Activated naive CD8-positive, alpha-beta T cell treated with anti-CD3 and anti-CD28 coated beads, Interleukin-2, amount 10 ng/mL, durations not matched to agents 7 days and 5 days (primary cell): ENCODE measurements at regions not wholly inside any gene's neighbourhood (a gene's known extent, or its start where the extent isn't known, plus 50 kb on each side); places are given as distances from the start of the nearest gene placed in this dataset.

Source experiments
- ATAC-seq: fragments of 150-1000 bp; cut with Tn5 transposase; one replicate; pipeline ENCODE4 v1.10.0; 2021; ENCODE audit warnings: low read depth, moderate library complexity
- POLR2A ChIA-PET: fragments of 350-600 bp; sonication (Branson Sonifier 250); formaldehyde crosslinking; loops from one replicate; lab custom pipeline; 2021; ENCODE audit warnings: antibody characterized with exemption; lab: Charles Lee
- DNase-seq: peaks from one replicate; pipeline ENCODE4 v3.0.0; 2021
- H3K27ac Mint-ChIP-seq: one replicate; pipeline ENCODE4 v1.8.0; 2022; ENCODE audit warnings: mild to moderate bottlenecking, mixed read lengths
- H3K27me3 Mint-ChIP-seq: one replicate; pipeline ENCODE4 v1.8.0; 2022; ENCODE audit warnings: mild to moderate bottlenecking, moderate library complexity, mixed read lengths
- H3K36me3 Mint-ChIP-seq: one replicate; pipeline ENCODE4 v1.8.0; 2021; ENCODE audit warnings: mild to moderate bottlenecking, mixed read lengths
- H3K4me1 Mint-ChIP-seq: one replicate; pipeline ENCODE4 v1.8.0; 2021; ENCODE audit warnings: mixed read lengths
- H3K4me3 Mint-ChIP-seq: one replicate; pipeline ENCODE4 v1.8.0; 2022; ENCODE audit warnings: mild to moderate bottlenecking, moderate library complexity, mixed read lengths
- H3K9me3 Mint-ChIP-seq: one replicate; pipeline ENCODE4 v1.8.0; 2021; ENCODE audit warnings: mixed read lengths

DNA sequence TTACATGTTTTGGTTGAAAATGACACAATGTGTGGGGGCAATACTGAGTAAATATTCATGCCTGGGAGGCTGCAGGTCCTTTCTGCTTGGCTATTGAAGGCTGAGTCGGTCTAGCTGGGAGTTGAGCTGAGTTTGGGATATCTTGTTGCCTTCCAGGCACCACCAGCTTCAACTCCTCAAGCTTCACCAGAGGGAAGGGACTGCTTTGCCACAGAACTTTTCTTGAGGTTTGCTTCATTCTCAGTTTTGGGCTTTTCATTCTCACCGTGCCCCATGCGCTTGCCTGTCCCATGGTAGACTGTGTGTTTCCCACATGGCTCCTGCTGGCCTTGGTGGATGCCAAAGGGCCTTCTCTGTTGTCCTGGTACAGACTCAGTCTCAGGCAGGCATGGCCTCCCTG, 198.2 kb upstream of the SOX1 start:
- DNase-seq, result no peak
- Mint-ChIP-seq H3K27me3 (peaks cover 2% of the 10 kb centered on the region), H3K4me1 (no peaks in the 10 kb centered on the region), H3K36me3 (no peaks in the 10 kb centered on the region), H3K27ac (no peak overlapping the region), H3K9me3 (peaks cover 2% of the 10 kb centered on the region), H3K4me3 (no peak overlapping the region)
- ATAC-seq, result no peak
- POLR2A ChIA-PET, result no interaction called here

DNA sequence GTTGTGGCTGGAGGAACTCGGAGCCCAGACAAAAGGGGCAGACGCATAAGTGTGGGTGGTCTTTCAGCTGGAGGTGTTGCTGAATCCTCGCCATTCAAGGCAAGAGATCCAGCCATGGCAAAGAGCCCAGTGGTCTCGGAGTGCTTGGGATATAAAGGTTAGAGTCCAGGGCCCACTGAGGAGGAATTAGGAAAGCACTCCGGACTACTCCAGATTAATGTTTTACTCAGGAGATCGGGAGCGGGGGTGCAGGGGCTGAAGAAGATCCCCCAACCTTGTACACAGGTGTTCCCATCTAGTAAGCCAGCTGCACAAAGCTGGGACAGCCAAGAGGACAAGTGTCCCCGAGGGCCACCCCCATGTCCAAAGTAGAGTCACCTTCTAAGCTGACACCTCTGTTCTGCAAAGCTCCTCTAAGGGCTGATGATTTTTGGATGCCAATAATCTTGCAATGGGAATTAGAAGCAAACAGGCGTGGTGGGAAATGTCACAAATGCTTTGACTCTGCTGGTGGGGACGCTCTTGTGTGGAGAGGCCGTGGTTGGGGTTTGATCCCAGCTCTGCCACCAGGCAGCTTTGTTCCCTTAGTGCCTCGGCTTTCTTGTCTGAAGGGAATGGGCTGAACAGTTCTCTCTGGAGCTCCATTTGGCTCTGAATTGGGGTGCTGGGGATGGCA, 194.3 kb upstream of the SOX1 start:
- H3K4me3 Mint-ChIP-seq, result no peak overlapping the region
- peaks cover 2% of the 10 kb centered on the region for H3K27me3 Mint-ChIP-seq
- POLR2A ChIA-PET, result no interaction called here
- H3K4me1 Mint-ChIP-seq, result no peaks in the 10 kb centered on the region
- H3K36me3 Mint-ChIP-seq, result no peaks in the 10 kb centered on the region
- H3K27ac Mint-ChIP-seq, result no peak overlapping the region
- ATAC-seq (no peak), DNase-seq (no peak)
- H3K9me3 Mint-ChIP-seq, result peaks cover 2% of the 10 kb centered on the region

DNA sequence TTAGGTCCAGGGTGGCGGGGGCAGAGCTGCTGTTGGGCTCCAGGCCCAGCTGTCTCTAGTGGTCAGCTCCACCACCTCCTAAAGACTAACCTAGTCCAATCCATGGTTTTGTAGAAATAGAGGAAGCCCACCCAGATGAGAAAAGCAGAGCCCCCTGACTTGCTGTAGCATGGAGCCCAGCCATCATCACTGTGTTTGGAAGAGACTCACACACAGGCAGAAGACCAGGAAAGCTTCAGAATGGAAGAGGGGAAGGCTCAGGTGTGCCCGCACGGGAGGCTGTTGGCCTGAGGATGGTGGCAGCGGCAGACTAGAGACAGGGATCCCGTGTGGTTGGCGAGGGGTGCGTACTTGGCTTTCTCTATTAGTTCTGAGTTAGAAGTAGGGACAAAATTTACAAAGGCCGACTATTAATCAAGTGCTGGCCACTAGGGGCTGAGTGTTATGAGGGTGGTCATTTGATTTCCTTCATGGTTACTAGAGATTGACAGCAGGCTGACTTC, 193.2 kb upstream of the SOX1 start:
- POLR2A ChIA-PET, result no interaction called here
- Mint-ChIP-seq H3K9me3 (no peaks in the 10 kb centered on the region), H3K27me3 (peaks cover 2% of the 10 kb centered on the region), H3K4me3 (no peak overlapping the region), H3K36me3 (no peaks in the 10 kb centered on the region), H3K4me1 (no peaks in the 10 kb centered on the region), H3K27ac (no peak overlapping the region)
- ATAC-seq, result no peak
- no peak for DNase-seq

DNA sequence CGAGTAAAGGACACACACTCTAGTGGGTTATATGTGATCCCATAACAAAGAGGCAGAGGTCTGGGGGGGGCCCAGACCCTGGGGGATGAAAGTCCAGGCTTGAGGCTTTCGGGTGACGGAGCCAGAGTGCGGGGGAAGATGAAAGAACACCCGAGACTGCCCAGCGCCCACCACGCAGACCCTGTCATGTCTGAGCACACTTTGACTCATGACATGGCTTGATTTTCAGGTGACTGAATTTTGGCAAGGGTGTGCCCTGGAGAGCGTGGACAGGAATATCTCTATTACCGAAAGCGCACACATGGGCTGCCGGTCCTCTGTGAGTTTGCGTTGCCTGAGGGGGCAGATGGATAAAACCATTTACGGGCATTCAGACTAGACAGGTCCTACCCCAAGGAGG, 192.0 kb upstream of the SOX1 start:
- Mint-ChIP-seq H3K4me1 (no peaks in the 10 kb centered on the region), H3K27me3 (peaks cover 2% of the 10 kb centered on the region), H3K4me3 (no peak overlapping the region), H3K27ac (no peak overlapping the region), H3K9me3 (no peaks in the 10 kb centered on the region), H3K36me3 (no peaks in the 10 kb centered on the region)
- ATAC-seq (no peak), DNase-seq (no peak)
- POLR2A ChIA-PET, result no interaction called here

DNA sequence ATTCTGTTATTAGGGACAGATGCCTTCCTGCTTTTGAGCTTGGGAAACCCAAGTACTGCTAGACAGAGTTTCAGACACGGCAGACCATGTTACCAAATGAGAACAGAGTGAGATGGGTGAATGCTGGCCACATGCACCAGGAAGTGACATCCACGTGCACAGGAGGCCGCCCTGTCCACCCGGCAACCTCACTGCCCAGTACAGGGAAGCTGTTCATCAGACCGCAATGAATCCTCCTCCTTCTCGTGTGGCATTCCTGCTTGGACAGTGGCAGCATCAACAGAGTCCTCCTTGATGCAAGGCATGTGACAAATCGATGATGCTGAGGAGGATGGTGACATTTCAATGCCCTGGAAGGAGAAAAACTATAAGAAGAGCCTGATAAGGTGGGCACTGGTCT, 191.0 kb upstream of the SOX1 start:
- no peak overlapping the region for H3K4me3 Mint-ChIP-seq
- no peak for DNase-seq
- no peaks in the 10 kb centered on the region for H3K9me3 Mint-ChIP-seq
- H3K27me3 Mint-ChIP-seq, result peaks cover 2% of the 10 kb centered on the region
- no peaks in the 10 kb centered on the region for H3K4me1 Mint-ChIP-seq
- no peak overlapping the region for H3K27ac Mint-ChIP-seq
- H3K36me3 Mint-ChIP-seq, result no peaks in the 10 kb centered on the region
- no peak for ATAC-seq
- POLR2A ChIA-PET, result no interaction called here

DNA sequence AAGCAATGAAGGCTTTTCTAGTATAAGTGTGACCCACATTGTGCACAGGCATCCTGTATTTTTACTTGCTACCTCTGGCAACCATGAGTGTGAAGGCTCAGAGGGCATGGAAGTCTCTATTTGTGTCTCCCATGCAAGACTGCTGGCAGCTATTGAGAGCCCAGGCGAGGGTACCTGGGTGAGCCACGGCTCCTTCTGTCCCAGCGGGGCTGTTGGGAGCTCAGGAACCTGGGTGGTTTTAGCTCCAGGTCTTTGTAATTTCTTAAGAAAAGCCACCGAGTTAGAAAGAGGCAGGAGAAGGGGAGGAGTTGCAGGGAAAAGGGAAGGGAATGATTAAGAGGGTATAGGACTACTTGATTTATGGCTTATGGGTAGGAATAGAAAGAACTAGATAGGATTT, 190.4 kb upstream of the SOX1 start:
- DNase-seq, result no peak
- H3K36me3 Mint-ChIP-seq, result no peaks in the 10 kb centered on the region
- H3K27me3 Mint-ChIP-seq, result peaks cover 2% of the 10 kb centered on the region
- H3K9me3 Mint-ChIP-seq, result no peaks in the 10 kb centered on the region
- POLR2A ChIA-PET, result no interaction called here
- no peak overlapping the region for H3K27ac Mint-ChIP-seq
- H3K4me1 Mint-ChIP-seq, result no peaks in the 10 kb centered on the region
- no peak for ATAC-seq
- H3K4me3 Mint-ChIP-seq, result no peak overlapping the region

DNA sequence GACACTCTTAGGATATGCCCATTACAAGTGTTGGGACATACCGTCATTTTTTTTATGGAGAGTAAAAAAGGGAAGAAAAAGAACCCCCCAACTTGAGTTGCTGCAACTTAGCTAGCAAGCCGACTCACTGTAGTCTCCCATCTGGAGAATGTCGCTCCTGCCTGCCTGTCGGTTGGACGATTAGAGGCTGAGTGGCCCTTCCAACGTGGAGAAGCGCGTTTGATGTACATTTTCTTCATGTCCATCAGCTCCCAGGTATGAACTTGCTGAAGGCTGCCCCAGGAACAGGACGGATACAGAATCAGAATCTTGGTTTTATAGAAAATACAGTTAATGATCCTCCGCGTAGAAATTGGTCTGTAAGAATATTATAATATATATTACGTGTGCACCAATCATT, 189.0 kb upstream of the SOX1 start:
- no peaks in the 10 kb centered on the region for H3K27me3 Mint-ChIP-seq
- peaks cover 1% of the 10 kb centered on the region for H3K9me3 Mint-ChIP-seq
- H3K27ac Mint-ChIP-seq, result no peak overlapping the region
- no peaks in the 10 kb centered on the region for H3K36me3 Mint-ChIP-seq
- no peak overlapping the region for H3K4me3 Mint-ChIP-seq
- DNase-seq, result no peak
- POLR2A ChIA-PET, result no interaction called here
- H3K4me1 Mint-ChIP-seq, result no peaks in the 10 kb centered on the region
- ATAC-seq, result no peak

DNA sequence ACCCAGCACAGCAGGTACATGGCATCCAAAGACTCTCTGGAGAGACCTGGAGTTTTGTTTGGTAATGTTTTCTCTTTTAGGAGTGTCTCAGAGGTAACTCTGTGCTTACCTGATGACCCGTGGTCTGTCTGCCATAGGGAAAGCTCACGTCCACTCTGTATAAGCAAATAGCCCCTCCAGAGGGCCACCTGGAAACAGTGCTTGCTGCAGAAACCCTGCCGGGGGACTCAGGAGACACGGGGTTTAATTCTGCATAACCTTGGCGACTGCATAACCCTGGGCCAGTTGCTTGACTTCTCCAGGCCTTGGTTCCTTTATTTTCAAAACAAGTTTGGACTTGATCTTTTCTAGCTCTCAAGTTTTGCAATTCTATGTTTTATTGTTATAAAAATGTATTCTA, 187.2 kb upstream of the SOX1 start:
- H3K27ac Mint-ChIP-seq, result no peak overlapping the region
- H3K4me3 Mint-ChIP-seq, result no peak overlapping the region
- no peaks in the 10 kb centered on the region for H3K36me3 Mint-ChIP-seq
- ATAC-seq (no peak), DNase-seq (no peak)
- POLR2A ChIA-PET, result no interaction called here
- no peaks in the 10 kb centered on the region for H3K27me3 Mint-ChIP-seq
- peaks cover 2% of the 10 kb centered on the region for H3K9me3 Mint-ChIP-seq
- H3K4me1 Mint-ChIP-seq, result no peaks in the 10 kb centered on the region

DNA sequence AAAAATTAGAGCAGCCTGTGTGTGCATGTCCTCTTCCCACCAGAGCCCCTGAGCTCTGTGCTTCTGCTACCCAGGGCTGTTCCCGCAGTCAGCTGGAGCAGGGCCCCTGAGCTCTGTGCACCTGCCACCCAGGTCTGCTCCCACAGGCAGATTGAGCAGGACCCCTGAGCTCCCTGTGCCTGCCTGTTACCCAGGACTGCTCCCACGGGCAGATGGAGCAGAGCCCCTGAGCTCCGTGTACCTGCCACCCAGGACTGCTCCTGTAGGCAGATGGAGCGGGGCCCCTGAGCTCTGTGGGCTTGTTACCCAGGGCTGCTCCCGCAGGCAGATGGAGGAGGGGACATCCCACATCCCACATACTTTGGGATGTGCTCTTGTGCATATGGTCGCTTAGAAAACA, 186.8 kb upstream of the SOX1 start:
- POLR2A ChIA-PET, result no interaction called here
- Mint-ChIP-seq H3K4me3 (no peak overlapping the region), H3K9me3 (peaks cover 3% of the 10 kb centered on the region), H3K27ac (no peak overlapping the region), H3K4me1 (no peaks in the 10 kb centered on the region), H3K27me3 (no peaks in the 10 kb centered on the region), H3K36me3 (no peaks in the 10 kb centered on the region)
- DNase-seq (no peak), ATAC-seq (no peak)

DNA sequence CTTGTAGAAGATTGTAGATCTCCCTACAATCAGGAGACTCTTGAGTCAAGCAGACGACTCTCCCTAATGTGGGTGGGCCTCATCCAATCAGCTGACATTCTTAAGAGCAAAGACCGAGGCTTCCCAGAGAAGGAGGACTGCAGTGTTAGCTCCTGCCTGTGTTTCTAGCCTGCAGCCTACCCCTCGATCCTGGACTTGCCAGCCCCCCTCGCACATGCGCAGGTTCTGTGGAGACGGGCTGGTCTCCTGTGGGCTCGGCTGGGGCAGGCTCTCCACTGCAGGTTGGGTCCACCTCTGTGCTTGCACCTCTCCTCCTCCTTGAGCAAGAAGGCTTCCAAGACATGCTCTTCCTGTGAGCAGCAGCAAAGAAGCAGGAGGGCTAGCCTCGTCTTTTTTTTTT, 185.2 kb upstream of the SOX1 start:
- ATAC-seq, result no peak
- no peak for DNase-seq
- Mint-ChIP-seq H3K4me3 (no peak overlapping the region), H3K27ac (no peak overlapping the region), H3K27me3 (no peaks in the 10 kb centered on the region), H3K9me3 (peaks cover 4% of the 10 kb centered on the region), H3K4me1 (no peaks in the 10 kb centered on the region), H3K36me3 (no peaks in the 10 kb centered on the region)
- POLR2A ChIA-PET, result no interaction called here

DNA sequence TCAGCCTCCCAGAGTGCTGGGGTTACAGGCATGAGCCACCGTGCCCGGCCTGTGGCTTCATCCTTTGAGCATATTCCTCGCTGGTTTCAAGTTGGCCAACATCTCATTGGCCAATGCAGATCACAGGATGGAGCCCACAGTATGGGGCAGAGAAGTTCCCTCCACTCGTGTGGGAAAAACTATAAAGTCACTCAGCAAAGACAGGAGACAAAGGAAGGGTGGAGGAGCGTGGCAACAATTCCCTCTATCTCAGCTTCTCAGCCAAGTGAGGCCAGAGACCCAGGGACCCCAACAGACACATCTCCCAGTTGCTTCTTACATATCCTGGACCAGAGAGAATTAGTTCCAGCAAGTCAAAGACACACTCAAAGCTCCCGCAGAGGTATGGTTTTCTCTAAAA, 184.6 kb upstream of the SOX1 start:
- Mint-ChIP-seq H3K27ac (no peak overlapping the region), H3K4me1 (no peaks in the 10 kb centered on the region), H3K27me3 (no peaks in the 10 kb centered on the region), H3K36me3 (no peaks in the 10 kb centered on the region), H3K9me3 (peaks cover 4% of the 10 kb centered on the region), H3K4me3 (no peak overlapping the region)
- no peak for DNase-seq
- POLR2A ChIA-PET, result no interaction called here
- no peak for ATAC-seq

DNA sequence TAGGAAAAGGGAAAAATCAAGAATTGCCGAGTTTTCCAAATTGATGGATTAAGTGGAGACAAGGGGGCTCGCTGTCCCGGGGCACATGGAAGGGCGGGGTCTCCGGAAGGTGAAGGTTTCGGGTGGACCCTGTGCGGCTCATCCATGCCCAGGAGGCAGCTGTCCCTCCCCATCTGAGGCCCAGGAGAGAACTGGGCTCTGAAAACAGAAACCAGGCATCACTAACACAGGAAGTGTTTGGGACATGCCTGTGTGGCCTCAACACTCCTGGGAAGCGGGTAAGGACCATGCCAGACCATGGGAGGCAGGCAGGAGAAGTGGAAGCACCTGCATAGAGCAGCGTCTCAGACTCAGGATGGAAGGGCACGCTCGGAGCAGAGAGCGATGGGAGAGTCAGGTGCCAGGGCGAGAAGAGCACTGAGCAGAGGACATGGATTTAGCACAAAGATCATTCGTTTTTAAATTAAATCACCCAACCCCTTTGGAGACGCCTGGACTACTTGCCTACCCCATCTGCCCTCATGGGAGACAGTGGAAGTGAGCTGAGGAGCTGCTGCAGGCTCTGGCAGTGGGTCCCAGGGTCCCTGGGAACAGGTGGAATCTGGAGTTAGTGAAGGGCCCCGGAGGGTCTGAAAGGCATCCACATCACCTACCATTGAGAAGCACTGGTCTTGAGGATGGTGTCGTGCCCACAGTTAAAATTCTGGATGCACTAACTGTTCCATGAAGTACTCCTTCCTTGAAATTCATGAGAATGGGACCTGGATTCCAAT, 183.2 kb upstream of the SOX1 start:
- Mint-ChIP-seq H3K36me3 (no peaks in the 10 kb centered on the region), H3K4me3 (no peak overlapping the region), H3K4me1 (no peaks in the 10 kb centered on the region), H3K9me3 (peaks cover 4% of the 10 kb centered on the region), H3K27me3 (no peaks in the 10 kb centered on the region), H3K27ac (no peak overlapping the region)
- ATAC-seq (no peak), DNase-seq (no peak)
- POLR2A ChIA-PET, result no interaction called here

DNA sequence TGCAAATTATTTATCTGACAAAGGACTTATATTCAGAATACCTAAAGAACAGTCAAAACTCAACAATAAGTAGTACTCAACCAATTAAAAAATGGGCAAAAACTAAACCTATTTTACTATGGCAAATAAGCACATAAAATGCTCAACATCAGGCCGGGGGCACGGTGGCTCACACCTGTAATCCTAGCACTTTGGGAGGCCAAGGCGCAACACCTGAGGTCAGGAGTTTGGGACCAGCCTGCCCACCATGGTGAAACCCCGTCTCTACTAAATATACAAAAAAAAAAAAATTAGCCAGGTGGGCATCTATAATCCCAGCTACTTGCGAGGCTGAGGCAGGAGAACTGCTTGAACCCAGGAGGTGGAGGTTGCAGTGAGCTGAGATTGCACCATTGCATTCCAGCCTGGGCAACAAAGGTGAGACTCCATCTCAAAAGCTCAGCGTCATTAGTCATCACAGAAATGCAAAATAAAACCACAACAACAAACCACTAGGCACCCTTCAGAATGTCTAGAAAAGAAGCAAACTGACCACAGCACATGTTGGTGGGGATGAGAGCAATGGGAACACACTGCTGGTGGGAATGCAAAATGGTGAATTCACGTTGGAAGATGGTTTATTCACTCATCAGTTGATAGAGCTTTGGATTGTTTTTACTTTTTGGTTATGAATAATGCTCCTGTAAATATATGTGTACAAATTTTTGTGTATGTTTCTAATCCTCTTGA, 180.6 kb upstream of the SOX1 start:
- ATAC-seq (no peak), DNase-seq (no peak)
- no peaks in the 10 kb centered on the region for H3K36me3 Mint-ChIP-seq
- H3K9me3 Mint-ChIP-seq, result peaks cover 4% of the 10 kb centered on the region
- no peak overlapping the region for H3K4me3 Mint-ChIP-seq
- H3K27ac Mint-ChIP-seq, result no peak overlapping the region
- POLR2A ChIA-PET, result no interaction called here
- H3K4me1 Mint-ChIP-seq, result no peaks in the 10 kb centered on the region
- H3K27me3 Mint-ChIP-seq, result peaks cover 12% of the 10 kb centered on the region
